Liver (tissue), 8 donors: ENCODE measurements at regions not wholly inside any gene's neighbourhood (a gene's known extent, or its start where the extent isn't known, plus 50 kb on each side); places are given as distances from the start of the nearest gene placed in this dataset.

Experiments used
- DNase-seq: peaks from one replicate; pipeline ENCODE4 v3.0.0-alpha.2; 2017; ENCODE audit warnings: low spot score
- H3K27ac ChIP-seq, 2 donors: one replicate each; pipeline ENCODE4 v1.7.0; 2013; ENCODE audit warnings: inconsistent platforms in 2 of 2, low read length in 2 of 2, control low read depth in 1 of 2, low read depth in 1 of 2, mild to moderate bottlenecking in 1 of 2
- H3K27me3 ChIP-seq, 4 donors: one replicate each; pipeline versions ENCODE4 v1.6.1 to v1.7.0; 2013; ENCODE audit warnings: low read length in 3 of 4, inconsistent platforms in 1 of 4, mild to moderate bottlenecking in 1 of 4, moderate library complexity in 1 of 4; ENCODE audit not compliant: control insufficient read depth in 4 of 4, insufficient read depth in 4 of 4
- H3K36me3 ChIP-seq, 4 donors: one replicate each; pipeline versions ENCODE4 v1.6.1 to v1.7.0; 2013; ENCODE audit warnings: low read length in 3 of 4, mild to moderate bottlenecking in 3 of 4, low read depth in 1 of 4, moderate library complexity in 1 of 4; ENCODE audit not compliant: control insufficient read depth in 4 of 4, insufficient read depth in 3 of 4
- H3K4me1 ChIP-seq, 4 donors: one replicate each; pipeline versions ENCODE4 v1.6.1 to v1.7.0; 2013; ENCODE audit warnings: low read length in 3 of 4, mild to moderate bottlenecking in 3 of 4, moderate library complexity in 1 of 4; ENCODE audit not compliant: control insufficient read depth in 4 of 4, insufficient read depth in 4 of 4
- H3K4me3 ChIP-seq, 3 donors: one replicate each; pipeline versions ENCODE4 v1.6.1 to v1.7.0; 2013; ENCODE audit warnings: low read length in 3 of 3, control low read depth in 1 of 3, low read depth in 1 of 3, mild to moderate bottlenecking in 1 of 3
- H3K9ac ChIP-seq, 2 donors: one replicate each; pipeline ENCODE4 v1.7.0; 2013; ENCODE audit warnings: low read length in 2 of 2, mild to moderate bottlenecking in 2 of 2, moderate library complexity in 2 of 2, control low read depth in 1 of 2, low read depth in 1 of 2
- H3K9me3 ChIP-seq, 4 donors: one replicate each; pipeline versions ENCODE4 v1.6.1 to v1.7.0; 2013; ENCODE audit warnings: low read length in 3 of 4; ENCODE audit not compliant: control insufficient read depth in 4 of 4
- ATF3 ChIP-seq: IDR thresholded peaks from 2 replicates; pipeline ENCODE4 v1.6.1; 2016; ENCODE audit warnings: antibody characterized with exemption
- CTCF ChIP-seq: fragments of 150-350 bp; IDR thresholded peaks from 2 replicates; pipeline ENCODE4 v1.5.1; 2017; ENCODE audit warnings: improper control_type of control experiment, low read depth, low read length; ENCODE audit not compliant: missing input control
- EGR1 ChIP-seq, 2 donors: IDR thresholded peaks; 2 replicates each; pipeline ENCODE4 v1.6.1; 2016 to 2018; ENCODE audit warnings: antibody characterized with exemption in 2 of 2, low read depth in 2 of 2
- FOXA1 ChIP-seq: IDR thresholded peaks from 2 replicates; pipeline ENCODE4 v1.6.1; 2016; ENCODE audit warnings: antibody characterized with exemption
- FOXA2 ChIP-seq: IDR thresholded peaks from 2 replicates; pipeline ENCODE4 v1.6.1; 2016; ENCODE audit warnings: antibody characterized with exemption
- GABPA ChIP-seq, 2 donors: IDR thresholded peaks in 1 of 2; conservative IDR thresholded peaks in 1 of 2; 2 replicates each; pipeline ENCODE4 v1.6.1; 2016; ENCODE audit warnings: antibody characterized with exemption in 2 of 2, mild to moderate bottlenecking in 1 of 2, moderate library complexity in 1 of 2
- HNF4A ChIP-seq, 2 donors: conservative IDR thresholded peaks; 2 replicates each; pipeline ENCODE4 v1.6.1; 2016; ENCODE audit warnings: antibody characterized with exemption in 2 of 2, mild to moderate bottlenecking in 2 of 2
- HNF4G ChIP-seq: IDR thresholded peaks from 2 replicates; pipeline ENCODE4 v1.6.1; 2016; ENCODE audit warnings: antibody characterized with exemption
- JUND ChIP-seq, 2 donors: IDR thresholded peaks; 2 replicates each; pipeline ENCODE4 v1.6.1; 2016; ENCODE audit warnings: antibody characterized with exemption in 2 of 2
- MAX ChIP-seq: IDR thresholded peaks from 2 replicates; pipeline ENCODE4 v1.6.1; 2016; ENCODE audit warnings: antibody characterized with exemption
- NR2F2 ChIP-seq: IDR thresholded peaks from 2 replicates; pipeline ENCODE4 v1.6.1; 2016; ENCODE audit warnings: antibody characterized with exemption
- RAD21 ChIP-seq, 2 donors: IDR thresholded peaks; 2 replicates each; pipeline ENCODE4 v1.6.1; 2016; ENCODE audit warnings: antibody characterized with exemption in 2 of 2, mild to moderate bottlenecking in 2 of 2
- REST ChIP-seq: IDR thresholded peaks from 2 replicates; pipeline ENCODE4 v1.6.1; 2016; ENCODE audit warnings: antibody characterized with exemption, mild to moderate bottlenecking
- RXRA ChIP-seq, 2 donors: IDR thresholded peaks; 2 replicates each; pipeline ENCODE4 v1.6.1; 2017 to 2018; ENCODE audit warnings: antibody characterized with exemption in 2 of 2, mild to moderate bottlenecking in 1 of 2
- SP1 ChIP-seq: IDR thresholded peaks from 2 replicates; pipeline ENCODE4 v1.6.1; 2018; ENCODE audit warnings: antibody characterized with exemption, mild to moderate bottlenecking
- TAF1 ChIP-seq: conservative IDR thresholded peaks from 2 replicates; pipeline ENCODE4 v1.6.1; 2016; ENCODE audit warnings: antibody characterized with exemption, mild to moderate bottlenecking
- YY1 ChIP-seq: IDR thresholded peaks from 2 replicates; pipeline ENCODE4 v1.6.1; 2016; ENCODE audit warnings: antibody characterized with exemption, mild to moderate bottlenecking
- WGBS: extraction: QIAGEN DNeasy Blood & Tissue Kit; methylation state at CpG from one replicate; pipeline ENCODE4 v1.1.7; 2013; 5-methylcytosine and 5-hydroxymethylcytosine counted together
- TF ChIP-seq, protein P1 (sequence below): IDR thresholded peaks from 2 replicates; pipeline ENCODE4 v1.6.1; 2016; ENCODE audit warnings: antibody characterized with exemption
- donor health status: healthy.
- donor health status: healthy.
- donor health status: healthy.
- donor health status: healthy.
- donor health status: healthy.

- Histone ChIP-seq H3K9ac (no peak overlapping the region), H3K4me1 (no peaks in the 10 kb centered on the region), H3K27me3 (no peaks in the 10 kb centered on the region), H3K9me3 (no peaks in the 10 kb centered on the region), H3K36me3 (no peaks in the 10 kb centered on the region), H3K4me3 (no peak overlapping the region), H3K27ac (no peak overlapping the region)
- no peak for TF ChIP-seq REST
- no peak for TF ChIP-seq SP1
- TF ChIP-seq YY1 = no peak
- TF ChIP-seq TAF1 = no peak
- TF ChIP-seq RXRA (IDR thresholded peaks at IDR 0.05) = no peak
- no peak for TF ChIP-seq FOXA2
- no peak for TF ChIP-seq EGR1 (IDR thresholded peaks at IDR 0.05; ENCODE audit: low read depth in 2 of 2)
- TF ChIP-seq GABPA (IDR thresholded peaks at IDR 0.05 in 1 of 2, conservative IDR thresholded peaks at IDR 0.05 in 1 of 2) = no peak
- TF ChIP-seq HNF4G = no peak
- TF ChIP-seq FOXA1 = no peak
- TF ChIP-seq NR2F2 = no peak
- TF ChIP-seq JUND (IDR thresholded peaks at IDR 0.05) = no peak
- no peak for TF ChIP-seq ATF3
- 78% methylated on average over 3 of the region's 3 CpGs for WGBS
- DNase-seq = no peak
Measured at GRCh38 chr5:8241558-8241957, 372.6 kb downstream of the MTRR start.

DNA sequence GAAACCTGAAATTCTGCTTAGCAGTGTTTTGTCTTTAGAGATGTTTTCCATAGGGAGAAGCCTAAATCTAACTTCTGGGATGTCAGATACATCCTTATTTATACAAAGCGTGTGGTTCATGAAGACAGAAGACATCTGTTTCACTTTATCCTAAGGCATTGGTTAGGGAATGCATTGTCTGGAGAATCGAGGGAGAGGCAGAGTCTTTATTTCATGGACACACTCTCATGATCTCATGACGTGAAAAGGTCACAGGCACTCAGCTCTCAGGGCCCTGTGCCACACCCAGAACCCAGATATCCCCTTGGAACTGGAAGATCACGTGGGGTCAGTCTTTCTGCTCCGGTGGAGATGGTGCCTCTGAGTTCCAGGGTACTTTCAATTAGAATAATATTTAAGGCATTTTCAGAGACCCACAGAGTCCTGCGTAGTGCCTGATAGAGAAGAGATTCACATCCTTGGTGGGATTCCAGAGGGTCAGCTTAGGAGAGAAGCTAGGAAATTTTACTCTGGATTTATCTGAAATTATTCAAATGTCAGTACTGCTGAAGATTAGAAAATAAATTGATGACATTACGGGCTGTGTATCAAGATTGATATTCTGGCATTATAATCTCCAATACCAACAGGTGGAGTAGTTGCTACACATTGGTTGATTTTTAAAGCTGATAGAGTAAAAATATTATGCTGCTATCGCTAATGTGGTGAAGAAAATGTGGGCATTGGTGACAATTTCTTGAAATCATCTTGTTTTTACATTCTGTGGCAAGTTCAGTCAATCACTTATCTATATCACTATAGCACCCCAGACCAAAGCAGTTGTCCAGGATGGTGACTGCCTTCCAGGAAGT, 378.3 kb downstream of the MTRR start:
- H3K4me1 ChIP-seq = no peaks in the 10 kb centered on the region
- WGBS = 52% methylated on average over 8 of the region's 8 CpGs
- H3K9me3 ChIP-seq = no peaks in the 10 kb centered on the region
- H3K9ac ChIP-seq = no peak overlapping the region
- no peak for DNase-seq
- H3K27me3 ChIP-seq = peaks cover 0 to 5% (median 0%) of the 10 kb centered on the region in 4 donors
- no peaks in the 10 kb centered on the region for H3K36me3 ChIP-seq
- H3K4me3 ChIP-seq = no peak overlapping the region
- TF ChIP-seq CTCF (no peak), MAX (no peak), HNF4G (no peak), NR2F2 (no peak), RAD21 (IDR thresholded peaks at IDR 0.05) (no peak), ATF3 (no peak), YY1 (no peak), HNF4A (conservative IDR thresholded peaks at IDR 0.05) (no peak), TAF1 (no peak), JUND (IDR thresholded peaks at IDR 0.05) (no peak), EGR1 (IDR thresholded peaks at IDR 0.05; ENCODE audit: low read depth in 2 of 2) (no peak), SP1 (no peak), FOXA1 (no peak), FOXA2 (no peak), RXRA (IDR thresholded peaks at IDR 0.05) (no peak)
- TF ChIP-seq, protein P1, sequence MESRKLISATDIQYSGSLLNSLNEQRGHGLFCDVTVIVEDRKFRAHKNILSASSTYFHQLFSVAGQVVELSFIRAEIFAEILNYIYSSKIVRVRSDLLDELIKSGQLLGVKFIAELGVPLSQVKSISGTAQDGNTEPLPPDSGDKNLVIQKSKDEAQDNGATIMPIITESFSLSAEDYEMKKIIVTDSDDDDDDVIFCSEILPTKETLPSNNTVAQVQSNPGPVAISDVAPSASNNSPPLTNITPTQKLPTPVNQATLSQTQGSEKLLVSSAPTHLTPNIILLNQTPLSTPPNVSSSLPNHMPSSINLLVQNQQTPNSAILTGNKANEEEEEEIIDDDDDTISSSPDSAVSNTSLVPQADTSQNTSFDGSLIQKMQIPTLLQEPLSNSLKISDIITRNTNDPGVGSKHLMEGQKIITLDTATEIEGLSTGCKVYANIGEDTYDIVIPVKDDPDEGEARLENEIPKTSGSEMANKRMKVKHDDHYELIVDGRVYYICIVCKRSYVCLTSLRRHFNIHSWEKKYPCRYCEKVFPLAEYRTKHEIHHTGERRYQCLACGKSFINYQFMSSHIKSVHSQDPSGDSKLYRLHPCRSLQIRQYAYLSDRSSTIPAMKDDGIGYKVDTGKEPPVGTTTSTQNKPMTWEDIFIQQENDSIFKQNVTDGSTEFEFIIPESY = no peak
- no peak overlapping the region for H3K27ac ChIP-seq
